Hematopoietic multipotent progenitor cell treated with erythropoietin and hydrocortisone succinate and interleukin-3 and kit ligand, for 4 days (in vitro differentiated cells): ENCODE measurements at regions not wholly inside any gene's neighbourhood (a gene's known extent, or its start where the extent isn't known, plus 50 kb on each side); places are given as distances from the start of the nearest gene placed in this dataset.

Experiments used
- DNase-seq: peaks from one replicate; pipeline ENCODE4 v3.0.0-alpha.2; 2015

- no peak for DNase-seq
Measured at GRCh38 chr2:120428748-120429147, 82.8 kb downstream of the INHBB start.

DNA sequence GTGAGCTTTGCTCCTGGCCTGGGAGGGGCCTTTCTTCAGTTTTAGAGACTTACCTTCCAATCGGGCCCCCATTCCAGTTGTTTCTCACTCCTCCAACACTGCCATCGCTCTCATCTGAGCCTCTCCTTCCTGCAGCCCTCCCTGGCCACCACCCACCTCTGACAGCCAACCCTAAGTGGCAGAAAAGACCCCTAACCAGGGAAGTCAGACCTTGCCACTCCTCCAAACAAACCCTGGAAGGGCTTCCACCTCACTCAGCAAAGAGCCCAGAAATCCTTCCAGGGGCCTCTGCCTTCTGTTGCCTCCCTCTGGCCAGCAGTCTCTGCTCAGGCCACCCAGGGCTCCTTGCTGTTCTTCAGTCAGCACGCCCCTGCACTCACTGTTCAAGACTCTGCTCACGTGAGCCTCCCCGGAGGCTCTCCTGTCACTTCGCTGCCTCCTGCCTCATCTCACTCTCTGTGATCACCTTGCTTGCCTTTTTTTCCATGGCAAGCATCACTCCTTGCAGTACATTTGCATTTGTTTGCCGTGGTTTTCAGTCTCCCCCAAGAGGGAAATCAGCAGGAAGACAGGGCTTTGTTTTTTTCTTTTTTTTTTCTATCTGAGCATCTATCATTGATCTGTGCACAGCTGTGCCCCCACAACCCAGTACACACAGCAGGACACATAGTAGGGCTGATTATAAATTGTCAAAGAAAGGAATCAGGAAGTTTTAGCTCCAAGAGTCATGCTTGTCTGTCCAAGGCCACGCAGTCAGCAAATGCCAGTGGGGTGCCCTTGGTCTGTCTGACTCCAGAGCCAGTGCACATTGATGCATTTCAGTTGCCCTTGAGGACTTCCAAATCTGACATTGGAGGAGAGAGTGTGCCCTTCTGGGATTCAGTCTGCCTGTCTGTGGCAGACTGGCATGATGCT, 83.9 kb downstream of the INHBB start:
- no peak for DNase-seq

- no peak for DNase-seq
Measured at GRCh38 chr2:120430501-120430830, 84.5 kb downstream of the INHBB start.

DNA sequence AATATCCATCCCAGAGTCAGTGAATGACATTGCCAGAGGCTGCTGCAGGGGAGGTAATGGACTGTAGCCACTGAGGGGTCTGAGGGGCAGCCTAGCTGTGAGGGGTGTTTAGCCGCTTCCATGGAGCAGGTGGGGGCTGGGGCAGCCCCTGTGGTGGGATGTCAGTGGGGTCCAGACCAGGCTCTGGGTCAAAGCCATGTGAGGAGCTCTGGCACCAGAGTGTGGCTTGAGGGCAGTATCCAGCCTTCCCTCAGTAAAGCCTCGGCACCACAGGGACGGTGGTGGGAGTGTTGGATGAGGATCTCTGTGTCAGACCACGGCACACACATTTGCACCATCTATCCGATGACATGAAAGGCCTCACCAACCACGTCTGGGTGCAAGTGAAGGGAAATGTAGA, 85.0 kb downstream of the INHBB start:
- no peak for DNase-seq

DNA sequence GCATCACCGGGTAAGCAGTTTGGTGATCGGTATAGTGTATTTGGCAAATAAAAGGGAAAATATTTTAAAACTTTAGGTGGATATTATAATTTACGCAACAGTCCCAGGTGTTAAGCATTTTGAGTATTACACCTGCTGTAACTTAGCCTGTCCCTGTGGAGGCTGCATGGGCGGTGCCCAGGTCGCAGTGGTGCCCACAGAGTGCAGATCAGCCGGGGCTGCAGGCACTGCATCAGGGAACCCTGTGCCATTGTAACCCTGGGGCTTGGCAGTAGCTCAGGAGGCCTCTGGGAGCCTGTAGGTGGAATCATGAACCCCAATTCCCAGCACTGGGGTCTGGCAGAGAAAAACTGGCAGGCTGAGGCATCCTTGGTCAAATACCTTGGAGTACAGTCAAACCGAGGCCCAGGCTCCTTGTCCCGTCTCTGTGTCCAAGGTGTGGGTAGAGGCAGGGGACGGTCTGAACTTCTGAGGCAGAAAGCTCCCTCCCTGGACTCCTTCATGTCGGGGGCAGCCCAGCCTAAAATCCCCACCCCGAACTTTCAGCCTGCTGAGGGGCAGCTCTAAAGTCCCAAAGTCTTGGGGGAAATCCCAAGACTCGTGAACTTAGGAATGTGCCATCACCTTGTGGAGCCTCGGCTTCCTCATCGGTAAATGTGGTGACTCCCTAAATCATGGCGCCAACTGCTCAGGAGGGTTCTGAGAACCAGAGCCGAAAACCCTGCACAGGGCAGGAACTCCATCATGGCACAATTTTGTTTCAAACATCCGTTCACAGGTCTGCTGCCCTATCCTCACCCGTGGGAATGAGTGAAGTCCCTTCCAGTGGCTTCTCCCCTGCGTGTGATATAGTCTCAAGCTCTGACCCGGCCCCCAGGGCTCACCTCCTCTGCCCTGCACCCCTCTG, 85.7 kb downstream of the INHBB start:
- DNase-seq = no peak

- no peak for DNase-seq
Measured at GRCh38 chr2:120432293-120432975, 86.5 kb downstream of the INHBB start.

GRCh38 chr2:120432976-120433815, 87.3 kb downstream of the INHBB start:
- DNase-seq = no peak

GRCh38 chr2:120433816-120434290, 87.9 kb downstream of the INHBB start:
- no peak for DNase-seq

GRCh38 chr2:120434492-120435308, 88.8 kb downstream of the INHBB start:
- DNase-seq = no peak

DNA sequence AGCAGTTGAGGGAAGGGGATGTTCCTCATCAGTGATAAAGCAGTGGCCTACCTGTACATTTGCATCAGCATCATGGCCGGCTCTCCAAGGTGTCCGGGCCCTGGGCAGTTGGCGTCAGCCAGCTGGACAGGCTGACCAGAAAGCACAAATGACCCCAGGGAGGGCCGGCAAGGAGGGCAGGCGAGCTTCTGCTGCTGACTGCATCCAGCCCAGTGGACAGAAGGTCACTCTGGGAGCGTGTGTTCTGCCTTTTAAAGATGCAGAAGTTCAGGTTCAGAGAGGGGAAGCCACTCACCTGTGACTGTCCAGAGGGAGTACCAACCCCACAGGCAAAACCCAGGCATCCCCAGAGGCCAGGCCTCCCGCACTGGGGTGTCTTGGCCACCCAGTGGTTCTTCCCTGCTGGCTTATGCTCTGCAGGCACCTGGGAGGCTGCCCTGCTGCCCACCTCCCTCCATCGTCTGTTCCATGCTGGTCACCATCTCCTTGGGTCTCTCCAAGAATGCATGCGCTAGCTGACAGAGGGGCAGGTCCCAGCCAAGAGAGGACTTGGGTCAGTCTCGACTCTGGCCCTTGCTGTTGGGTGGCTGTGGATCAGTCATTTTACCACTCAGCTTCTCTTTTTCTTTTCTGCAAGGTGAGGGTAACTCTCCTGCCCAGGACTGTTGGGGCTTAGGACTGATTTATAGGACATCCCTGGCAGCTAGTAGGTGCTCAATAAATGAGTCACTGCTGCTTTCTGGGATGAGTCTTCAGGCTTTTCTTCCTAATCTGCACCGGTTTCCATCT, 89.9 kb downstream of the INHBB start:
- DNase-seq = no peak

GRCh38 chr2:120436460-120436739, 90.5 kb downstream of the INHBB start:
- DNase-seq = no peak

DNA sequence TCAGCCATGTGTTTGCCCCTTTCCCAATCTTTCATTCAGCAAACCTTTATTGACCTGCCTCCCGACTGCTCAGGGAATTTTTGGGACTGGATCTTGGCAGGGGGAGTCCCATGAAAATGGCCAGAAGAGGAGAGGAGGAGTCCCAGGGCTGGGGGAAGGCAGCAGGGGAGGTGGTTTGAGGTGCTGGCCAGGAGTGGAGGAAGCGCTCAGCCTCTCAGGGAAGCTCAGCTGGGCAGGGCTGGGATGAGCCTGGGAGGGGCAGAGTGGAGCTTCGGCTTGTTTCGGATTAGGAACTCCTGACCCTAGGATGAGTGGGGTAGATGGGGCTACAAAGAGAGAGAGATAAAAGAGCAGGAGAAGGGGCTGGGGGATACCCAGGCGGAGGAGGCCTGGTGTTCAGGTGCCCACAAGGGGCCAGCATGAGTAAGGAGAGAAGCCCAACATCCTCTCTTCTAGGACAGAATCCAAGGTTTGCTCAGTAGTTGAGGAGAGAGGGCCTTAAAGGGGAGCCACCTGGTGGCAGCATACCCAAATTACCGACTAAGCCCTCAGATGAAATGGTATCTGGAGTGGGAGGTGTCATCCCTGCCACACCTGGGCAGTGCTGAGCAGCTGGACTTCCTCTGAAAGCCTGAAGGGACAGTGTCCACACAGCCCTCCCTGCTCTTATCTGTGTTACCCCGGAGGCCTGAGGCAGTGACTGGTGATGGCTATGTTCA, 91.1 kb downstream of the INHBB start:
- peak; percentile 49 for DNase-seq

DNA sequence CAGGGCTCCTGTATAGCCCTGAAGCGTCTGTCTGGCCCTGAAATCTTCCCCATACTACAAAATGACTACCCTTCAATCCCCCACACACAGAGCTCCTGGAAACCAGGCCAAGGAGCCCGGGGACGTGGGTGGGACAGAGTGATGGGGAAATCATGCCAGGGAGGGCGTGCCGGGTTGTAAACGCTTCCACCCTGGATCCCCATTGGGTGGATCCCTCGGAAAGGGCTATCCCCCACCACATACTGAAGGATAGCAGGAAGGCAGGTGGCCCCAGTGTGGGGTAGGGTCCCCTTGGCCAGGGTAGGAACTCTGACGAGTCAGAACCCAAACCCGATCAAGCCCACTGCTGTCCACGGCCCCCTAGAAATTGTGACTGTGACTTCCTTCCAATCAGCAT, 91.7 kb downstream of the INHBB start:
- DNase-seq = no peak

GRCh38 chr2:120438301-120439066, 92.5 kb downstream of the INHBB start:
- no peak for DNase-seq

- DNase-seq = no peak
Measured at GRCh38 chr2:120439067-120439368, 93.1 kb downstream of the INHBB start.

DNA sequence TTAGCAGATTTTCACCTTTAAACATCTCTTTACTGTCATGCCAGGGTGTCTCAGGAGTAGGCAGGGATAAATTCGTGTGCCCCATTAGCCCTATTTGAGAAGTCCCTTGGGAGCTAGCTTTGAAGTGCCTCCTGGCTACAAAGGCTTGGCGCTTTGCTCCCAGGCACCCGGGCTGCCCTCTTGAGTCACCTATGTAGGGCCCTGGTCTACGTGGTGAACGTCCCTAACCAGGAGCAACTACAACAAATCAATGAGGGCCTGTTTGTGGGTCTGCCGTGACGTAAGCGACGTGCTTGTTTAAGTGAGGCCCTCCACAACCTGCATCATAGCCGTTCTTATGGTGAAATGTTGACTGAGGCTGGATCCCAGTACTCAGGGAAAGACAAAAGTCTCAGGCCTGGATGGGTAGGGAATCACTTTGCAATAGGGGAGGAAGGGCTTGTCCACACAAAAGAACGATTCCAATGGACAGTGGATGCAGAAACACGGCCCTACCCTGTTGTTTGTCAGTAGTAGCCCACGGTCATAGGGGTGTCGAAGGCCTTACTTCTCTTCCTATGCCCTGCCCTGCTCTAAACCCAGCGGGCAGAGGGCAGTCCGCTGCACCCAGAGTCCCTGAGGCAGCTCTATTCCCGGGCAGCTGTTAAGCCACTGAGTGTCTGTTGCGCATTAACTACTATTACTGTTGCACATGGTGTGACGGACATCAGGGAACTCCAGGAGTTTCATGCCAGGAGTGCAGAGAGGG, 93.9 kb downstream of the INHBB start:
- no peak for DNase-seq

DNA sequence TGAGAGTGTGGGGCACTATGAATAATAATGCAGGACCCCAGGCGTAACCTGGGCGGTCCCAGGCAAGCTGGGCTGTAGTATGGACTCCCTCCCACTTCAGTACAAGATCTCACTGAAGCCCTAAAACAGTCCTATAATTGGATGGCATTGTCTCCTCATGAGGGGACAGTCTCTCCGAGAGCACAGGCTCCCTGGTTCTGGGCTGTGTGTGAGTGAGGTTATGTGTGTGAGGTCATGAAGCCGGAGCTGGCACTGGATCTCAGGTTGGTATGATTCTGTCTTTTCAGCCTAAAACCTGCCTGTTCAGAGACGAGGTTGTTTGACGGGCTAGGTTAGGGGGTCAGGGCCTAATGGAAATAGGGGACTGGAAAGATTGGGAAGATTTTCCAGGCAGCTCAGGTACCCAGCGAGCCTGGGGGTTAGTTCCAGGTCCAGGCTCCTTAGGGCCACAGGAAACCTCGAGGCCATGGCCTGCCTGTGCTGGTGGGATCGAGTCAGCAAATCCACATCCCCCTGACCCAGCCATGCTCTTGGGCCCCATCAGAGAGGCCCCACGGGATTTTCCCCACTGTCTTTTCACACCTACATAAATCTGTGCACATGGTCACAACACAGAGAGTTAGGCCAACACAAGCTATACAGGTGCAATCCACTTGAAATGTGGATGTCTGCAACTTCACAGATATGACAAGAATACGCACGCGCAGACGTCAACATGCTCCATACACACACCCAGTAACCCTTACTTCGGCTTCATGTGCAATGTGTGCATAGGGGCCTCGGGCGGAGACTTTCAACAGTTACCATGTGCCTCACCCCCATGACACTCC, 94.8 kb downstream of the INHBB start:
- DNase-seq = no peak

- no peak for DNase-seq
Measured at GRCh38 chr2:120441351-120441700, 95.4 kb downstream of the INHBB start.
